GM21390 (cell line): ENCODE measurements at regions not wholly inside any gene's neighbourhood (a gene's known extent, or its start where the extent isn't known, plus 50 kb on each side); places are given as distances from the start of the nearest gene placed in this dataset.

Source experiments
- ATAC-seq: cut with Tn5 transposase; IDR thresholded peaks from one replicate; pipeline ENCODE4 v1.9.1; 2021; ENCODE audit not compliant: unreplicated experiment

GRCh38 chr1:60487565-60488345 lies 414.2 kb upstream of the C1orf87 start:
- no peak for ATAC-seq

- ATAC-seq, result no peak
Observed at GRCh38 chr1:60483509-60483908, 409.9 kb upstream of the C1orf87 start.

GRCh38 chr1:60470246-60470645 lies 396.7 kb upstream of the C1orf87 start:
- no peak for ATAC-seq

DNA sequence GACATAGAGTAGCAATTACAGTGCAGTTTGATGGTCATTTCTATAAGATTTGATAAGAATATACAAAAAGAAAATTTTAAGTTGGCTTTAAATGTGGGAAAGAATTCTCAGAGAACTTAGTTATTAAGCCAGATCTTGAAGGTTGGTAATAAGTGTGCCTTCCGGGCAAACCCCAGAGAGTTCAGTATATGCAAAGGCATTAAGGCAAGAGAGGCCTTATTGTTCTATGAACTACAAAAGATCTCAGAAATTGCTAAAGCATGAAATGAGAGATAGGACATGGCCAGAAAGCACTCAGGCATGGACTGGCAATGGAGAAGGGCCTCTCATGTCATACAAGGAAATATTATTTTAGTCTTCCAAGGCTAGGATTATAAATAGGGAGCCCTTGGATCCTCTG lies 390.2 kb upstream of the C1orf87 start:
- no peak for ATAC-seq

GRCh38 chr1:60463146-60463545 lies 389.6 kb upstream of the C1orf87 start:
- no peak for ATAC-seq

- ATAC-seq, result no peak
Observed at GRCh38 chr1:60461925-60462595, 388.5 kb upstream of the C1orf87 start.

DNA sequence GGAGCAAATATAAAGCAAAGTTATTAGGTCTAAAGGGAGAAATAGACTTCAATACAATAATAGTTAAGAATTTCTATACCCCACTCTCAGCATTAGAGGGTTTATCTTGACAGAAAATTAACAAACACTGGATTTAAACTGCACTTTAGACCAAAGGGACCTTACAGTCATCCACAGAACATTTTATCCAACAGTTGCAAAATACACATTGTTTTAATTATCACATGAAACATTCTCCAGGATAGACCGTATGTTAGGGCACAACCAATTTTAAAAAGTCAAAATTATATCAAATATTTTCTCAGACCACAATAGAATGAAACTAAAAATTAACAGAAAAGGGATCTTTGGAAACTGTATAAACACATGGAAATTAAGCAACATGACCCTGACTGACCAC lies 384.5 kb upstream of the C1orf87 start:
- no peak for ATAC-seq

GRCh38 chr1:60449876-60450275 lies 376.3 kb upstream of the C1orf87 start:
- ATAC-seq, result no peak

- no peak for ATAC-seq
Observed at GRCh38 chr1:60448850-60449249, 375.3 kb upstream of the C1orf87 start.

- no peak for ATAC-seq
Observed at GRCh38 chr1:60444680-60445079, 371.1 kb upstream of the C1orf87 start.

DNA sequence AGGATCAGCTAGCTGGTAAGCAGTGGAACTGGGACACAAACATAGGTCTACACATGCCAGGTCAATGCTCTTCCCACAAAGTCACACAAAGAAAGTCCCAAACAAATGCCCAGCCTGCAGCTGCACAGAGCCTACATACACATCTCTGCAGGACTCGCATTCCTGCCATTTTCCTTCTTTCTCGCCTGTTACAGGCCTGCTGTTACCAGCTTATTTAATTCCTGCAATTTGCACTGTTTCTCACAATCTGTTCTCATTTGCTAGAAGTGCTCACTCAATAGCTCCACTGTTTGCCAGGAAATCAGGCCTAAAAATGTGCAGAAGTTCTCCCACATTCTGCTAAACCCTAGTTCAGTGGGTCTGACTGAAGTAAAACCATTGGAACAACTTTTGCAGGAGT lies 362.6 kb upstream of the C1orf87 start:
- no peak for ATAC-seq

GRCh38 chr1:60431593-60431992 lies 358.0 kb upstream of the C1orf87 start:
- no peak for ATAC-seq

DNA sequence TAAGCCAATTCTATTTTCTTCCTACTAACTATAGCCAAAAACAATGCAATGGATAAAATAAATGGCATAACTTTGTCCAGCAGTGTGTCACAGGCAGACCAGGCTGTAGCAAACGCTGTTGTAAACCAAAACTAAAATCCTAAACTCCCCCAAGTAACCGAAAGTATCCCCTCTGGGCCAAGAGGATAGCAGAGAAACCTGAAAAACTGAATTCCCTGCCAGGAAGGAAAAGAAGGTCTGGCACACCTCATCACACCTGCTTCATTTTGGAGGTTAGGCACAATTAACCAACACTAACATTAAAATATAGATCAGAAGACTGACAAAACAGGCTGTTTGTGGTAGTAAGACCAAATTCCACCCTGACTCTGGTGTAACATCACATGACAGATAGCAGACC lies 356.8 kb upstream of the C1orf87 start:
- ATAC-seq, result no peak

DNA sequence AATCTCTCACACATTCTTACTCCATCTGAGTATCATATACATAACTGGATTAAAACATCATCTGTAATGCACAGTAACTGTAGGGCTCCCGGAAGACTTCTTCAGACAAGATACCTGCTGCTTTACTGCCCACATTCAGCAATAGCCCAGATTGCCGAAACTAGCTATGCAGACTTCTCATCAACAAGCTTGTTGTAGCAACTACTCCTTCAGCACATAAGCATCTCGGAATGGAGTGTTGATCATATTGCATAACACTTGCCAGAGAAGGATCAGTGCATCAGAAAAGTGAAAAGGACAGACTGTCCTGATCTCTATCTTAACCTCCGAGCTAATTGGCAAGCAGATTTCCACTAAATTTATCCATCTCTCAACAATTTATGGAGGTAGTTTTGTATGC lies 354.6 kb upstream of the C1orf87 start:
- ATAC-seq, result no peak

GRCh38 chr1:60427701-60428100 lies 354.1 kb upstream of the C1orf87 start:
- no peak for ATAC-seq

DNA sequence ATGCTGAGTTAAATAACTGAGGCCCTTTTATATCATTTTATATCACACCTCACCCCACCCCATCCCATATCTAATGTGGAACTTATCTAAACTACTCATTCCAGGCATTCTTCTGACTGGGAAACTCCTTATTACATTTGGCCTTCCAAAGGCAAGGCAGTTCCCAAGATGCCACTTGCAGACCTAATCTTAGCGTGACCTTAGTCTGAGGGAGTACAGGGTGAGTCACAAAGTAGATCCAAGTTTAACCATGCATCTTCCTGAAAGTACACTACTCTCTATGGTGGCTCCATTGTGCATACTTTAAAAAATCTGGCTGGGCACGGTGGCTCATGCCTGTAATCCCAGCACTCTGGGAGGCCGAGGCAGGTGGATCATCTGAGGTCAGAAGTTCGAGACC lies 353.6 kb upstream of the C1orf87 start:
- no peak for ATAC-seq

DNA sequence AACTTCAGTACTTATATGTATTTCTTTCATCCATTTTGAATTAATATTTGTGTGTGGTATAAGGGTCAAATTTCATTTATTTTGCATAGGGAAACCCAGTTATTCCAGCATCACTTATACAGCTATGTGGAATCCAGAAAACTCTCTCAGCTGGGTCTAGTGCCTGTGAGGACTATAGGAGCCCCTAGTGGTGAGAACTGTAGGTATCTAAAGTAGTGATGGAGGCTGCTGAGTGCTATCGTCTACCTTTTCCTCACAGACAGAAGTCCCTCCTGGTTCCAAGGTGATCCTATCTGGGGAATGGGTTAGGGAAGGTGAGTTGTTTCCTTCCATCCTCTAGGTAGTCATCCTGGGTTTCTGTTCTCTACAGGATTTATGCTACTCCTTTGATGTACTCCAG lies 352.0 kb upstream of the C1orf87 start:
- ATAC-seq, result peak; percentile 64

- no peak for ATAC-seq
Observed at GRCh38 chr1:60423146-60423780, 349.7 kb upstream of the C1orf87 start.

- ATAC-seq, result no peak
Observed at GRCh38 chr1:60421965-60422364, 348.4 kb upstream of the C1orf87 start.

GRCh38 chr1:60419023-60419422 lies 345.5 kb upstream of the C1orf87 start:
- no peak for ATAC-seq

DNA sequence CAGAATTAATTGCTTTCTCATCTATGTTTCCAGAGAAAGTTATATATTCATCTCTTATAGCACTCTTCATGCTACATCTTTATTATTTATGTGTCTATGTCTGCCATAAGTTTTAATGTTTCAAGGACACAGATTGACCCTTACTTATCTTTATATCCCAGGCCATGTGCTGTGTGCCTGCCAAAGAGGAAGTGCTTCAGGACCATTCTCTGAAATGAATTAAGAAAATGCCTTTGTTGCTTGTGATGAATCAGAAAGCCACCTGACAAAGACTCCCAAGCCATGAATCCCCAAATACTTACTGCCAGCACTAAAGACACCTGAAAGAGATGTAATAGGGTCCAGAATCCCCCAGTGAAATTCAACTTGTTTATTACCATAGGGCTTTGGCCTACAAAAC lies 342.1 kb upstream of the C1orf87 start:
- no peak for ATAC-seq

DNA sequence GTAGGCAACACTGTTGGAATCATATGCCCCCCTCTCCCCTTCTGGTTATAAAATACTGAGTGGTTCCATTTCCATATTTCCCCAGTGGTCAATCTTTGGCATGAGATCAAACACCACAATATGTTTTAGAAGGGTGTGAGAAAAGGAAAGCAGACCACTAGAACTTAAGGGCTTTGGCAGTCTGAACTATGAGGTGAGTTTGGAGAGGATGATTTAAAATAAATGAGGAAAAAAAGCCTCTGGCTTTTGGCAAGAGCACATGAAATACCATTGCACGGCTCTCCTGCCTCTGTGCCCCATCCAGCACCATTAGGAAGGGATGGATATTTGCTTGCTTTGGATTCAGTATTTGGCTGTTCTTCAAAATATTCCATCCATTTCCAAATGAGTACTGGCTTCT lies 339.5 kb upstream of the C1orf87 start:
- ATAC-seq, result no peak
